Testis (tissue), 2 donors: ENCODE measurements at regions not wholly inside any gene's neighbourhood (a gene's known extent, or its start where the extent isn't known, plus 50 kb on each side); places are given as distances from the start of the nearest gene placed in this dataset.

Experiments used
- CTCF ChIP-seq, 3 experiments: fragments of 450-650 bp in 2 of 3; fragments of 200-600 bp in 1 of 3; sonication (generic) in 1 of 3; IDR thresholded peaks; one replicate each; pipeline ENCODE4 v1.5.1; 2016 to 2019; ENCODE audit warnings: antibody characterized with exemption in 3 of 3, mild to moderate bottlenecking in 2 of 3, moderate library complexity in 1 of 3
- POLR2A ChIP-seq: fragments of 450-650 bp; IDR thresholded peaks from one replicate; pipeline ENCODE4 v1.6.1; 2017; ENCODE audit warnings: antibody characterized with exemption, mild to moderate bottlenecking, moderate library complexity

GRCh38 chr1:30197639-30198450 lies 525.5 kb downstream of the MATN1 start:
- no peak for TF ChIP-seq CTCF (IDR thresholded peaks at IDR 0.05)
- no peak for TF ChIP-seq POLR2A
